COLO668 (cell line): ENCODE measurements at regions not wholly inside any gene's neighbourhood (a gene's known extent, or its start where the extent isn't known, plus 50 kb on each side); places are given as distances from the start of the nearest gene placed in this dataset.

Source experiments
- DNase-seq: peaks from one replicate; lab custom pipeline; 2025; ENCODE audit not compliant: unreplicated experiment; lab: John Stamatoyannopoulos, UW

DNA sequence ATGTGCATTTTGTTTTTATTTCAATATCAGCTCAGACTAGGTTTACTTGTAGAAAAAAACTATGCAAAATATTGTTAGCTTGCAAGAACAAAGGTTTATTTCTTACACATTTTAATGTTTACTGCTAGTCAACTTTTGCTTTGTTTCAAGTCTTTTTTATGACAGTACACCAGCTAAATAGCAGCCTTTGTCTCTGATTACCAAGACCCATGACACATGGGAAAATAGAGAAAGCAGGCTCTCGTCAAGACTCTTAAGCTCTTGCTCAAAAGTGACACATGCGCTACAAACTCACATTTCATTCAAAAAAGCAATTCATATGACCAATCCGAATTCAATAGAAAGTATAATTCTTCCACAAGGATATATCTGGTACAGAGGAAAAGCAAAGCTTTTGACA is 642.3 kb upstream of the SLITRK1 start:
- DNase-seq: no peak

DNA sequence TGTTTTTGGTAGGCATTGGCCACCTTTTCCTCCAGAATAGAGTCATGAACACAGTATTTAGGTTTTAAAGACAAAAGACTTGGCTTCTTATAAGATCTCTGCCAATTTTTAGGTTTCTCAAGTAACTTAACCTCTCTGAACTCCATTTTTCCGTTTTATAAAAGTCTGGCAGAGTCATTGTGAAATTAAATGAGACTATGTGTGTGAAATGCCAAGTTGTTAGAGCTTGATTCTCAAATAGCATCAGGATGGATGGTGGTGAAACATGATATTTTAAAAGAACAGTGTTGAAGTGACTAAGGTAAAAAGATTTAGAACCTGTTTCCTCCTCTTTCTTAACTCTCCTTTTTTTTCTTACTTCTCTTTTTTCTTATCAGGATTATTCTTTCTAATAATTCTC is 617.7 kb upstream of the SLITRK1 start:
- no peak for DNase-seq

DNA sequence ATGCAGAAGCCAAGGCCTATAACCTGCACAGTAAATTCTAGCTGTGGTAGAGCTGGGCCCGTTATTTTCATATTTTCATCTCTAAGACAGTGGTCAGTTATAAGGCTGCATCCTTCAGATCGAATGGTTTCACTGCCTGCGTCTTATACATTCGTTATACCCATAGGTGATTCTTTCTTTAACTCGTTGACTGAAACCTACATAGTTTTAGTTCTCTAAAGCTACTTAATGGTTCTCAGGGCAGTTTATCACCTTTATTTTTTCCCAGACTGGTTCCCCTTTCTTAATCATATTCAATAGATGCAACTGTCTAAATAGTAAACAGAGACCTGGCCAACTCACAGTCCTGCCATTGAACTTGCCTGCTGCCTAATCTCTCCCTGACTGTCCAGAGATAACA is 615.3 kb upstream of the SLITRK1 start:
- DNase-seq: no peak

DNA sequence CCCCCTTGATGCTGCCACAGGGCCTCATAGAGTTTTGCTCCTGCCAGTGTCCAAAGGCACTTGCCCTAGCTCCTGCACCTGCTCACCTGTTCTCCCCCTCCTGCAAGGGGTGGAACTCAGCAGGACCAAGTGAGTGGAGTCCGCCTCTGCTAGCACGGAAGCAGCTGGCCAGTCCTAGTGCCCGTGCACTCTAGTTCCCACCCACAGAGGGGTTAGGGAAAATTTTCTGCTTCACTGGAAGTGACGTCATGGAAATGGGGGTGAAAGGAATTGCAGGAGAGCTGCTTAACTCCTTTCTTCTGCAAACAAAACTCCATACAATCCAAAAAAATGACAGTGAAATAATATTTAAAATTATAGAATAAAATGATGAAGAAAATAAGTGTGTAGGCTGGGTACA is 609.7 kb upstream of the SLITRK1 start:
- DNase-seq: no peak

DNA sequence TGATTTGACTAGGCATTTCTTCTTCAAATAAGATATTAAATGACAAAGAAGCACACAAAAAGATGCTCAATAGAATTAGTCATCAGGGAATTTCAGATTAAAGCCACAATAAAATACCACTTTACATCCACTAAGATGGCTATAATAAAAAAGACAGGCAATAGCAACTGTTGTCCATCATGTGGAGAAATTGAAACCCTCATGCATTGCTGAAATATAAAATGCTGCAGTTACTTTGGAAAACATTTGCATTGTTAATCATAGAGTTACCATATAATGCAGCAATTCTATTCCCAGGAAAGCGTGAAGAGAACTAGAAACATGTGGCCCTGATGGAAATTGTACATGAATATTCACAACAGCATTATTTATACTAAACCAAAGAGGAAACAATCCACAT is 605.5 kb upstream of the SLITRK1 start:
- no peak for DNase-seq

DNA sequence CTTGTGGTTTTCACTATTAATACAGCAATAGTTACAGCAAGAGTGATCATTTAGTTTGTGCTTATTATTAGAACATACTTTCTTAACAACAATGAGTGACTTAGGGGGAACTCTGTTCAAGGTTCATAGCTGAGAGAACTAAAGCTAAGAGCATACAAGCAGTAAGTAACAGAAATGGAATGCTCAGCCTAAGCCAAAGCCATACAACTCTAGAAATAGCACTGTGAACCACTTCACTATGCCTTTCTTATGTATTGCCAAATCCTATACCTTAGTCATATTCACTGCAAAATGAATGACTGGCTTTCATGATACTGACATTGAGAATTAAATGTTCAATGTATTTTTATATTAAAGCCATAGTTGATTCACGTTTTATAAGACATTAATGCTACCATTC is 599.7 kb upstream of the SLITRK1 start:
- DNase-seq: no peak

DNA sequence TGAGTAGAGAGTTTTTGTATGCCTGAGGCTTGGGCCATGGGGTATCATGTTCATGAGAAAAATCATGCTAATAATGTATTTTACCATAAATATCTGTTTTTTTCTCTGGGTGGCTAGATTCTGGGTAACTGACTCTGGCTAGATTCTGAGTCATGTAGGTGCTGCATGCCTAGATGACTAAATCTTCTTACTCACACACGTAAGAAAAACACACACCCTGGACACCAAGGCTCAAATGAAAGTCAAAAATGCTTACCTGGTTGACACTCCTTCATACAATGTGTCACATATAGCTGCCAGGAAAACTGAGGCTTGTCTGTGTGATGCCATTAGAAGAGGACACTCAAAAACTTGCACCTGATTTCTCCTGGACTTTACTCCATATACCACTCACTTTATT is 597.4 kb upstream of the SLITRK1 start:
- DNase-seq: no peak

DNA sequence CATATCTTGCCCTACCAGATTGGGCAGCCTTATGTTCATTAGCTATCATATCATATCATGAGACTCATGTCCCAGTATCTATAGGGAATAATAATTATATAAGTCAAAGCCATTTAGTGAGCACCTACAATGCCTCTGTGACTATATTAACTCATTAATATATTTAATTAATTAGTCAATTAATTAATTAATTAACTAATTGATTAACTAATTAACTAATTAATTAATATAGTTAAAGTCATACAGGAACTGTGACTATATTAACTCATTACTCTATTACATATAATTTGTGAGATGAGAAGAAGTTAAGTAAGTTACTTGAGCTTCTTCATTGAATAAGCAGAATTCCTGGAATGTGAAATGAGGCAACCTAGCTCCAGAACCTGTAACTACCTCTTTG is 588.3 kb upstream of the SLITRK1 start:
- no peak for DNase-seq

DNA sequence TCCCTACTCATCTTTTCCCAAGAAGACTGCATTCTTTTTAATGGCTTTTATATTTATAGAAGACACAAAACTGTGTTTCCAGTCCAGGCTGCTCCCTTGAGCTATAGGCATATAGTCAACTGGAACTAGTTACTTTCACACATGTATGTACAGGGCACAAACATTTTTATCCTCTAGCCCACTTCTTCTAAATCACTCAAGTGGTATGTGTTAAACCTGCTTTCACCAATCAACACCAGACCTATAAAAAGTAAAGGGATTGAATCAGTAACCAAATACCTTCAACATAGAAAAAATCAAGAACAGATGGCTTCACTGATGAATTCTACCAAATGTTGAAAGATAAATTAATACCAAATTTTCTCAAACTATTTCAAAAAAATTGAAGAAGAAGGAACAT is 584.2 kb upstream of the SLITRK1 start:
- DNase-seq: no peak

DNA sequence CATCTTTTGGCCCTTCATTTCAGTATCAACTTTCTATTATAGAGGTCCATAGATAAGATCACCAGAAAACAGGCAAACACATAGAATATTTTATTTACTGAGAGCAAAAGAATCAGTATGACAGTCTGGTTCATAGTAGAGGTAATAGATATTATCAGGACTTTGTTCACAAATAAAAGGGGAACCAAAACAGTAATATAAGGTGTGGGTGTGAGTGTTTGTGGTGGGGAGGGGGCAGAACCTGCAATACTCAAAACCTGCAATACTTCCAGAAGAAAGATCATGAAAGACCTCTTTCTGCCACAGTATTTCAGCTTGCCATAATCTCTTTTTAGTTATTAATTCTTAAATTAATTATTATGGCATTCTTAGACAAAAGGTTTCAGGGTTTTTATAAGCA is 578.7 kb upstream of the SLITRK1 start:
- no peak for DNase-seq

DNA sequence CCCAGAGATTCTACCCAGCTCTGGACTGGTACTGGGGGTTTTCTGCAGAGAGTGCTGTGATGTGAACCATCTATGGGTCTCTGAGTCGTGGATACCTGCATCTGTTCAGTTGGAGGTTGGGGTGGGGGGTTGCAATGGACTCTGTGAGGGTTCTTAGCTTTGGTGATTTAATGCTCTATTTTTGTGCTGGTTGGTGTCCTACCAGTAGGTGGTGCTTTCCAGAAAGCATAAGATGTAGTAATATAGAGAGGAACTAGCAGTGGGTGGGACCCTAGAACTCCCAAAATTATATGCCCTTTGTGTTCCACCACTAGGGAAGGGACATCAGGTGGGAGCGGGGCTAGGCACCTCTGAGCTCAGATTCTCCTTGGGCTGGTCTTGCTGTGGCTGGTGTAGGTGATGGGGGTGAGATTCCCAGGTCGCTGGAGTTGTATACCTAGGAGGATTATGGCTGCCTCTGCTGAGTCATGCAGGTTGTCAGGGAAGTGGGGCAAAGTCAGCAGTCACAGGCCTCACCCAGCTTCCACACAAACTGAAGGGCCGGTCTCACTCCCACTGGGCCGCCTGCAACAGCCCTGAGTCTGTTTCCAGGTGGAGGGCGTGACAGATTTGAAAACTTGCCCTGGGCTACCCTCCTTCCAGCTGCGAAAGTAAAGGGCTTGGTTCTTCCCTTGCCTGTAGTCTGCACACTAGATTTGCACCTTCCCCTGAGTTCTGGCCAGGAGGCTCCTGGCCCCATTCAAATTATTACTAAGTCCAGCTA is 573.0 kb upstream of the SLITRK1 start:
- DNase-seq: no peak

DNA sequence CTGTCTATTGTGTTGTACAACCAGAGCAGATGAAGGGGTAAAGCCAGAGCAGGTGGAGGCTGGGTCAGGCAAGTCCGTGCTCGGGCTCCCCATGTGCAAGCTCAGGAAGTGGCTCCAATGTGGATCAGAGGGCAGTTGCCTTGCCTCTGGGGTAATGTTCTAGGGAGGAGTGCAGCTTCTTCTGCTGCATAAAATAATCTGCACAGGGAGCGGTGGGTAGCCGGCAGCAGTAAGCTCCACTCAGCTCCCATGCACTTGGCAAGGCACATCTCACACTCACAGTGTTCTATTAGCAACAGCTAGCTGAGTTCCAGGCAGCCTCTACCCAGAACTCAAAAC is 565.3 kb upstream of the SLITRK1 start:
- no peak for DNase-seq

DNA sequence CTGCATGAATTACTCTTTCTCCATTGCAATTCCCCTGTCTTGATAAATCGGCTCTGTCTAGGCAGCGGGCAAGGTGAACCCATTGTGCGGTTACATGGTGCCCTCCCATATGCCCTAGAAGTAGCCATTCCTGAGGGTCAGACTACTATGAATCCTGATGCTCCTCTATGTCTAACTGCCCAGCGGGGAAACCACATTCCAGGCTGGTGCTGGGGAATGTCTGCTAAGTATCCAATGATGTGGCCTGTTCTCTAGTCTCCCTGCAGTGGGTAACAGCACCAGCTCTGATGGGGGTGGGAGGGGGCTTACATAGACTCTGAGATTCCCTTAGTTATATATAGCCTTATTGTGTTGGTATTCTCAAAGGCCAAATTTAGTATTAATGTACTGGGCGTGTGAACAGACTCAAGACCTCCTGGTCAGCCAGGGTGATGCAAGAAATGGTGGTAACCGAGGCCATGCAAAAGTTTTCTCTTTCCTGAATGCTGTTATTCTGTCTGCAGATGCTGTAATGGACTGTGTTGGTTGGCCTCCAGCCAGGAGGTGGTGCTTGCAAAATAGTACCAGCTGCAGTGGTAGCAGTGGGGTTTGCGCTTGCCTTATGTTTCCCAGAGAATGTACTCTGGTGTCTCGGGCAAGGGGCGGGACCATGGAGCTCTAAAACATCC is 564.8 kb upstream of the SLITRK1 start:
- DNase-seq: no peak

DNA sequence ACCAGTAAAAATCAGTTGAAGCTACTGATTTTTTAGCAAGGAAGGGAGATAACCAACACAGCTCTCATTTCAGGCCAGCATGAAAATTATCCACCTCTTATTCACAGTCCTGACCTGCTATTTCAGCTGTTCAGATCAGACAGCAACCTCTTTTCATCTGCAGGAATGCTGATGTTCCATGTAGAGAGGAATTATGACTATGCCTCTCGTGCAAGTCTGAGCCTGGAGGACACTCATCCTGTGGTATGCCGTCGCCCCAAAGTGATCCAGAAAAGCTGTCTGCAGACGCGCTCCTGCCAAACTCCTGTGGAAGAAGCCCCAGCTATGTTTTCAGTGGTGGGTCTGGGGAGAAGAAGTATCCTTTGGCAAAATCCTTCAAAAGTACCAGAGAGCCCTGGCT is 563.5 kb upstream of the SLITRK1 start:
- no peak for DNase-seq

DNA sequence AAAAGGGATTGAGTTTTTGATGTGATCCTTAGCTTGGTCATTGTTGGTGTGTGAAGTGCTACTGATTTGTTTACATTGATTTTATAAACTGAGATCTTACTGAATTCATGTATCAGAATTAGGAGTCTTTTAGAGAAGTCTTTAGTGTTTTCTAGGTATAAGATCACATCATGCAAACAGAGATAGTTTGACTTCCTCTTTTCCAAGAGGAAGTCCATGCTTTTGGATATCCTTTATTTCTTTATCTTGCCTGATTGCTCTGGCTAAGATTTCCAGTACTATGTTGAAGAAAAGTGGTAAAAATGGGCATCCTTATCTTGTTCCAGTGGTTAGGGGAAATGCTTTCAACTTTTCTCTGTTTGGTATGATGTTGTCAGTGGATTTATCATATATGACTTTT is 561.2 kb upstream of the SLITRK1 start:
- no peak for DNase-seq

DNA sequence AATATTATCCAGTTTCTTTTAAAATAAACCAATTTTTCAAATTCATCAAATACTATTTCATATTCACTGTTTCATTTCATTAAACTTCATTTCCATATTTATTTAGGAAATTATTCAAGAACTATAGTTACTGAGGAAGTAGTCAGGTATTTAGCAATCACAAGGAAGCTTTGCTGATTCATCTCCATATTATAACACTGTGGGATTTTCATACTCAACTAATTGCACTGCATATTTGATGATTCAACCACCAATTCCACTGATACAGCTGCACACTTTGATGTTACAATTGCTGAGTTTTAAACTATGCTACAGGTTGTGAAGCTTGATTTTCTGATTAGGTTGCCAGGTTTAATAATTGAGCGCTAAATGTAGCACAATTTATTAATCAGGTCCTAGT is 556.8 kb upstream of the SLITRK1 start:
- no peak for DNase-seq

DNA sequence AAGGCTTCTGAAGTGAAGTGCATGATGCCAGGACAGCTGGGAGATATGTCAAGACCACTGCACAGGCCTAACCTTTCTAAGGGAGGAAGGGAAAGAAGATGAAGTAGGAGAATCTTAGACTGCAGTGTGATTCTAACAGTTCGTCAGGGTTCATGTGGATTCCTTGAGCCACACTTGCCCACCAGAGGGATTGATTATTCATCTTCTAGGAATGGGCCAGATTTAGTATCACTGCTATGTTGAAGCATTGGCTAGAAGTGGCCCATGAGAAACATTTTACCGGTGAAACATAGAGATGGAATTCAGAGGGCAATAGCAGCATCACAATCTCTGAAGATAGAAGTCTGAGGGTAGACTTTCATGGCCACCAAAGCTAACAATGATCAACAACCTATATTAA is 550.8 kb upstream of the SLITRK1 start:
- DNase-seq: no peak

DNA sequence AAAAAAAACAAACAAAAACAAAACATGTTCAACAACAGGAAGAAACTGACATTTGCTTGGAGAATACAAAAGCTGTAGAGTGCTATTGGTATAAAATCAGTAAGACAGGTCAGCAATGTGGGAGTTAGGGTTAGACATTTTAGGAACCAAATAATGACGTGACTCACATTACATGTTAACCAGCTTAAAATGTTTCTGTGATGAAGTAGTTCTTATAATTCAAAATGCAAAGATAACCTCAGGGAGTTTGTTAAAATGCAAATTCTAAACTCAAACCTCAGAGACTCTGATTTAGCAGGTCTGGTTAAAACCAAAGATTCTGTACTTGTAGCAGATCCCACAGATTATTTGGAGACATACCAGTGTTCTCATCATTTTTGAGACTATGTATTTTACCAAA is 549.4 kb upstream of the SLITRK1 start:
- DNase-seq: no peak

DNA sequence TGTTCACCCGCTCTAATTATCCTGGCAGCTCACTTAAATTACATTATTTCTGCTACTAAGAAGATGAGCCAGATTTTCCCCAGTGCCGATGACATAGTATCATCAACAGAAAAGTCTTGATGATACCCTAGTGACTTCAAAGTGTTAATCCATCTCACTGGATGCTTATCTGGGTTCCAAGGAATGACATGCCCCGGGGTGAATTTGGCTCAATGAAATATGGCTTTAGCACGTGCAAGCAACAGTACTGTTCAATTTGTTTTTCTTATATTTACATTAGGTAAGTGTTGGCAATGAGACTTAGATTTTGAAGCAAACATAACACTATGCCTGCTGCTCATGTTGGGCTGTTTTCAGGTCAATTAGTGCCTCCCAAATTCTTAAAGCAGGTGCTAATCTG is 548.2 kb upstream of the SLITRK1 start:
- DNase-seq: no peak

DNA sequence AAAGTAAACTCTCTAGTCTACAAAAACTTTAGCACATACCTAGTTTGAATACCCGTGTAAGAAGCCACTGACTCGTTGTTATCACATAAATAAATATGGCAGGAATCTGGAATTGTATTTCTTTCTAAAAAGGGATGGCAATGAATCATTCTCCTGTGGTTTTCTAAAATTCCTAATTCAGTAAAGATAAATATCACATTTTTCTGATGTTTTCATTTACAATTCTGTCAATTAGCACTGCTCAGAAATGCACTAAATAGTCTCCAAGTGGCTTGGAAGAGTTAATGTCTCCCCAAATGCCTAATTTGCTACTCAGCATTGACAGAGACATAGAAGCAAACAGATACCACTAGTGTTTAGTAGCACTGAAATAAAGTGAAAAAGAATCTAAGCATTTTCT is 547.7 kb upstream of the SLITRK1 start:
- no peak for DNase-seq

DNA sequence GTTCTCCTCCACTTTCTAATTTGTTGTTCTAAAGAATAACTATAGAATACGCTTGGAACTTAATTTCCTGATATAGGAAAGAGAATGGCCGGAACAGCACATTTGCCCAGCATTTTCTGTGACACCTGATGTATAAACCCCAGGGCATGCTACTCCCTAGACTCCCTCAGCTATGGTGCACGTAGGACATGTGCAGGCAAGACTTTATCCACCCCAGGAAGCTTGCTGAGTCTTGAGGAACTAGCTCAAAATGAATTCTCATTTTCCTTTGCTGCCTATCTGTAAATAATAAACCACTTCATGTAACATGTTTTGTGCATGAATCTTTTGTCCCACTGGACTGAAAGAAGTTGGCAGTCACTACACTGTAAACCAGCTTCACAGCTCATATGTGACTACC is 535.8 kb upstream of the SLITRK1 start:
- no peak for DNase-seq

DNA sequence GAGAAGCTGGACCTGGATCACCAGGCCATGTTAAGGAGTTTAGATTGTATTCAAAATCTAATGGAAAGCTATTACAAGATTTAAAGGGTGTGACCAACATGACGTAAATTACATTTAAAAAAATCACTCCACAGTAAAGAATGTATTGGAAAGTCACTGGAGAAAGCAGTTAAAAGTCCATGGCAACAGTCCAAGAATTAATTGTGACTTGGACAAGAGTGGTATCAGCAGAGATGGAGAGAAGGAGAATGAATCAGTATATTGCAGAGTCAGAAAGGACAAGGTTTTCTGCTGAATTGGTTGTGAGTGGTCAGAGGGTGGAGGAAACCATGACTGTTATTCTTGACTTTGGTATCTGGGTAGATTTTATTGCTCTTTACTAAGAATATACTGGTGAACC is 535.1 kb upstream of the SLITRK1 start:
- DNase-seq: no peak

DNA sequence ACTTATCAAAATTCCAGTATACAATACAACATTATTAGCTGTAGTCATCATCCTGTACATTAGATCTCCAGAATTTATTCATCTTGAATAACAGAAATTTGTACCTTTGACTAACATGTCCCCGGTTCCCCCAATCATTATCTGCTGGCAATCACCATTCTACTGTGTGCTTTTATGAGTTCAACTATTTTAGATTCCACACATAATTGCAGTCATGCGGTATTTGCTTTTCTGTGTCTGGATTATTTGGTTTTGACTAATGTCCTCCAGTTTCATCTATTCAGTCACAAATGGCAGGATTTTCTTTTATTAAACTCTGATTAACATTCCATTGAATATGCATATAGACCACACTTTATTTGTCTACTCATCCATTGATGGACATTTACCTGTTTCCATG is 530.7 kb upstream of the SLITRK1 start:
- DNase-seq: no peak
